ENCODE measurements at regions not wholly inside any gene's neighbourhood (a gene's known extent, or its start where the extent isn't known, plus 50 kb on each side); places are given as distances from the start of the nearest gene placed in this dataset.
"Not testable (repeated sequence)": the region's sequence is repeated elsewhere in the genome, so short reads cannot be mapped to it uniquely, and the experiment has no call there.

- no peak for TF ChIP-seq CTCF (IDR thresholded peaks at IDR 0.05; ENCODE audit: insufficient read depth, low read depth, low read length, missing control alignments)
- no peak overlapping the region for H3K4me3 ChIP-seq (ENCODE audit: low read depth, low read length)
- DNase-seq (ENCODE audit: low read depth), result no peak
Measured at GRCh38 chr12:13924286-13924685, 57.1 kb downstream of the GRIN2B start.

- peak; percentile 33 for DNase-seq (ENCODE audit: low read depth)
- peak overlapping the region; percentile 22; the same call in 1 of the 2 replicates for H3K4me3 ChIP-seq (ENCODE audit: low read depth, low read length)
- TF ChIP-seq CTCF (IDR thresholded peaks at IDR 0.05; ENCODE audit: insufficient read depth, low read depth, low read length, missing control alignments), result no peak
Measured at GRCh38 chr12:13918897-13919296, 62.5 kb downstream of the GRIN2B start.

GRCh38 chr12:13915096-13915495 is 66.3 kb downstream of the GRIN2B start:
- TF ChIP-seq CTCF (IDR thresholded peaks at IDR 0.05; ENCODE audit: insufficient read depth, low read depth, low read length, missing control alignments), result no peak
- H3K4me3 ChIP-seq (ENCODE audit: low read depth, low read length), result no peak overlapping the region
- DNase-seq (ENCODE audit: low read depth), result no peak

- no peak for DNase-seq (ENCODE audit: low read depth)
- no peak overlapping the region for H3K4me3 ChIP-seq (ENCODE audit: low read depth, low read length)
- no peak for TF ChIP-seq CTCF (IDR thresholded peaks at IDR 0.05; ENCODE audit: insufficient read depth, low read depth, low read length, missing control alignments)
Measured at GRCh38 chr12:13913371-13913770, 68.0 kb downstream of the GRIN2B start.

- TF ChIP-seq CTCF (IDR thresholded peaks at IDR 0.05; ENCODE audit: insufficient read depth, low read depth, low read length, missing control alignments), result no peak
- no peak for DNase-seq (ENCODE audit: low read depth)
- H3K4me3 ChIP-seq (ENCODE audit: low read depth, low read length), result no peak overlapping the region
Measured at GRCh38 chr12:13911756-13912554, 69.4 kb downstream of the GRIN2B start.

GRCh38 chr12:13905794-13906193 is 75.6 kb downstream of the GRIN2B start:
- TF ChIP-seq CTCF (IDR thresholded peaks at IDR 0.05; ENCODE audit: insufficient read depth, low read depth, low read length, missing control alignments), result no peak
- no peak overlapping the region for H3K4me3 ChIP-seq (ENCODE audit: low read depth, low read length)
- DNase-seq (ENCODE audit: low read depth), result no peak

- TF ChIP-seq CTCF (IDR thresholded peaks at IDR 0.05; ENCODE audit: insufficient read depth, low read depth, low read length, missing control alignments), result no peak
- no peak overlapping the region for H3K4me3 ChIP-seq (ENCODE audit: low read depth, low read length)
- DNase-seq (ENCODE audit: low read depth), result no peak
Measured at GRCh38 chr12:13900718-13901117, 80.7 kb downstream of the GRIN2B start.

- H3K4me3 ChIP-seq (ENCODE audit: low read depth, low read length); DNase-seq (ENCODE audit: low read depth): not testable (repeated sequence)
Measured at GRCh38 chr12:13898387-13898786, 83.0 kb downstream of the GRIN2B start.
